ENCODE measurements at regions not wholly inside any gene's neighbourhood (a gene's known extent, or its start where the extent isn't known, plus 50 kb on each side); places are given as distances from the start of the nearest gene placed in this dataset.

- DNase-seq, result no peak
These were observed 137.0 kb upstream of the CCN2 start for GRCh38 chr6:132088150-132088549.

GRCh38 chr6:132087391-132087790 is 136.2 kb upstream of the CCN2 start:
- no peak for DNase-seq

DNA sequence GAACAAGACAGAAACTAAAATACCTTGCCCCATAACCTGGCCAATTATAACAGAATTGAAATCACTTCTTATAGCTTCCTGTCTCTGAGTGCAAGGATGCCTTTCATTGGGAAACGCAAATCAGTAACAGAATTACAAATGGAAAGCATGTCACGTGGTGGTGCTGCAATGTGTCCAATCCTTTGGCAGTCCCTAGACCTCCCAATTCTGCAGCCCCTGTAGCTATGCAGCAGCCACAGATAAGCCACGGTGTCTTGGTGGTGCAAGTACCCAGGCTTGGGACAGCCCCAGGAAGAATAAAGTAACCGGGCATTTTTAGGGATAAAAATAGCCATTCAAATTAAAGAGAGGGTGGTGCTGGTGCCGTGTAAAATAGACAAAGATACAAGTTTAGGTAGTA is 134.6 kb upstream of the CCN2 start:
- no peak for DNase-seq

- DNase-seq, result no peak
These were observed 133.8 kb upstream of the CCN2 start for GRCh38 chr6:132084811-132085509.

DNA sequence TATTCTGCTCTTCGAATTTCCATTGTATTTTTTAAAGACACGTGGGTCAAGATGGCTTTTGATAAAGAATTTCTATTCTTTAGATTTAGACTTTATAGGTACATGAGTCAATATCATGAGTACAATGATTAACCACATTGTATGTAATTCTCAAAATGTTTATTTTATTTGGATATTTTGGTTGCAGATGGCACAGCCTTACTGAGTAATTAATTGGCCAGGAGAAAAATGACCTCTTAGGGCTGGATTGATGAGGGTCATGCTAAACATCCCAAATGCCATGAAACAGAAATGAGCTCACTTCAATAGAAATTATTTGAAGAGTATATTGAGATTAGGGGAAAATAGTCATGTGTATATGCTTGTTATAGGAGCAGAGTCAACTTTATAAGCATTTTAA is 131.2 kb upstream of the CCN2 start:
- DNase-seq, result no peak

- DNase-seq, result no peak
These were observed 130.2 kb upstream of the CCN2 start for GRCh38 chr6:132081338-132081737.

DNA sequence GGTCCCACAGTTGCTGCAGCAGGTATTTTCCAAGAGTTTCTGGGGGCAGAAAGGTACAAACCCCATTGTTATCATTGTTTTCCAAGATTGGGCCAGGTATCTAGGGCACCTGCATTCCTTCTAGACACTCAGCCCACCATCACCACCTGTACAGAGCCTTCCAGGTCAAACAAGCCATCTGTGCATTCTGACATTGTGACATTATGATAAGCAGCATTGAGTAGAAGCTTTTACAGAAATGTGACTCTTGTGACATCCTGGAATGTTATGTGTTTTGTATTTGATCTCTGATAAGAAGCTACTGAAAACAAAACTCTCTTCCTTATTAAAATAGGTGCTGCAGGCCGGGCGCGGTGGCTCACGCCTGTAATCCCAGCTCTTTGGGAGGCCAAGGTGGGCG is 128.1 kb upstream of the CCN2 start:
- DNase-seq, result no peak

DNA sequence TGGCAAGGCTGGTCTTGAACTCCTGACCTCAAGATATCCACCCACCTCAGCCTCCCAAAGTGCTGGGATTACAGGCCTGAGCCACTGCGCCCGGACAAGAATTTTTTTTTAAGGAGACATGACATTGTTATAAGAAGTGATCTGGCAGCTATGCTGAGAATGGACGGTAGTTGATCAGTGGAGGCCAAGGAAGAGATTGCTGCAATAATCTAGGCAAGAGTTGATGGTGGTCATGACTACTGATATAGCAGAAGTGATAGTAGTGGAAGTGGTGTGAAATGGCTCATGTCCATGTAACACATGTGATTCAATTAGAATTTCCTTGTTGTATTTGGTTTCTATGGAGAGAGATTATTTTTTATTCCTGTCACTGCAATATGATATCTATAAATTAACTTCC is 125.3 kb upstream of the CCN2 start:
- no peak for DNase-seq

- no peak for DNase-seq
These were observed 121.7 kb upstream of the CCN2 start for GRCh38 chr6:132072831-132073230.

DNA sequence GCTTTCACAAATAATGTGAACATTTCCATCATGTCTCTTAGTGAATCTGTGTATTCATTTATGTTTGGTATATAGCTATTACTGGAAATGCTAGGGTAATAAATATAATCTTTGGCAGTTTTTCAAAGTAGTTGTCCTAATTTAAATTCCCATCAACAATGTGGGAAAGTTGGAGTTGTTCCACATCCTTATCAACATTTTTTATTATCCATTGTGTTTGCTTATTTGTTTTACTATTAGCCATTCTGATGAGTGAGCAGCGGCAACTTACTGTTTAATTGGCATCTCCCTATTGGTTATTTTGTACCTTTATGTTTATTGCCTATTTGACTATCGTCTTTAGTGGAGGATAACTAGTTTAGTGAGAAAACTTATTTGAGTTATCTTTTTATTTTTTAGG is 121.1 kb upstream of the CCN2 start:
- no peak for DNase-seq

- no peak for DNase-seq
These were observed 119.2 kb upstream of the CCN2 start for GRCh38 chr6:132070356-132070755.

DNA sequence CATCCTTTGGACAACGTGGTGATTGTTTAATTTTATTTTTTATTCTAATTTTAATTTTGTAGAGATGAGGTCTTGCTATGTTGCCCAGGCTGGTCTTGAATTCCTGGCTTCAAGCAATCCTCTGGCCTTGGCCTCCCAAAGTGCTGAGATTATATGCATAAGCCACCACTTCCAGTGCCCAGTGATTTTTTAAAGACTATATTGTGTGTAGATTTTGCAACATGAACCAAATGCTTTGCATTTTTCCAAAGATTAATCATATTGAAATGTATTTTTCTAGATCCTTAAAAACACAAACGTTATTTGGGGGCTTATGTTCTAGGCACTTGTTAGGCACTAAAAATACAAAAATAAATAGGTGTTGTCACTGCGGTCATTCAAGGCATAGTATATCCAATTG is 117.6 kb upstream of the CCN2 start:
- DNase-seq, result no peak

DNA sequence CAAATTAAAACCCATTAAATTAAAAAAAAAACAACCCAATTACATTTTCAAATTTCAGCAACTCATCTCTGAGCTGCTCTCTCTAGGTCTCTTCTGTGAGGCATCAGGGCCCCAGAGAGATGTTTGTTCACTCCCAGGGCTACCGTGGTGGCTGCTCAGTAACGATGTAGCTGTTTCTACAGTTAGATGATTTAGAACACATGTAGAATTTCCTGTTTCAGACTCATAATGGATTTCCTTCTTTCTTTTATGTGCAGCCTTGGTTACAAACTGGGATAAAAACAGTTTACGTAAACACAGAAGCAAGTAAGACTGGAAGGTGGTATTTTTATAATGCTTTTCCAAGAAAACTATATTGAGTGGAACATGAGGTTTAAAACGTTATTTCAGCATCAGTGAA is 116.1 kb upstream of the CCN2 start:
- DNase-seq, result no peak

DNA sequence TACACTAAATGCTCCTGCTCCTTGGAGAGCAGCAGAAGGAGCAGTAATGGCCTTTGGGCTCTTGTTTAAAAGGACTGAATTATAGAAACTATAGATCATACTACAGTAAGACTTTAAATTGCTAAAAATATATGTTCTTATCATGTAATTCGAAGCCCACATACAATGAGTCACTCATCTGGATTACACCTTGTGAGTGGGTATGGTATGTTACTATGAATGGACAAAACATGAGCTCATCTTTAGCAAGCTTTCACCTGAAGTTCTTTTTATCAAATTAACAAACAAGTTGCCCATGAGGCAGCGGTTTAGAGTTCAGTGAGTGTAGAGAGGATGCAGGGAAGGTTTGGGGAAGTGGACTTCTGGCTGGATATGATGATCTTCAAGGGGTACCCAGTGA is 114.4 kb upstream of the CCN2 start:
- DNase-seq, result no peak

- DNase-seq, result no peak
These were observed 112.6 kb upstream of the CCN2 start for GRCh38 chr6:132063738-132064137.

GRCh38 chr6:132063204-132063603 is 112.0 kb upstream of the CCN2 start:
- DNase-seq, result no peak

- DNase-seq, result no peak
These were observed 111.5 kb upstream of the CCN2 start for GRCh38 chr6:132062626-132063025.

GRCh38 chr6:132061381-132061780 is 110.2 kb upstream of the CCN2 start:
- DNase-seq, result no peak

- DNase-seq, result no peak
These were observed 109.4 kb upstream of the CCN2 start for GRCh38 chr6:132060591-132060990.

DNA sequence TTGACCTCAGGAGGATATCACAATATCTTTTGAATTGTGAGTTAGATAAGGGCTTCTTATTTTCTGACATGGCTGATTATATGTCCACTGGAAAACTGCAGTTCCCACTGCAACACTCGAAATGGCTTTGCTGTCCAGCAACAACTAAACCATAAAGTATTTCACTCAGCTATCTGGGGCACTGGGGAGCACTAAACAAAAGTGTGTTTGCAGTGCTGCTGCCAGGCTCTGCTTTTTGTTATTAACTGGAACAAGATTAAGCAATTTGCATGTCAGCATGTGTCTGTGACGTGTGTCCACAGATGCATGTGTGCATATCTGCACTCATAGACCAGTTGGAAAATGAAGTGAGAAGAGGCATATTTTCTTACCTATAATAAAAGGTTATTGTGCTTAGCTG is 107.8 kb upstream of the CCN2 start:
- DNase-seq, result no peak

DNA sequence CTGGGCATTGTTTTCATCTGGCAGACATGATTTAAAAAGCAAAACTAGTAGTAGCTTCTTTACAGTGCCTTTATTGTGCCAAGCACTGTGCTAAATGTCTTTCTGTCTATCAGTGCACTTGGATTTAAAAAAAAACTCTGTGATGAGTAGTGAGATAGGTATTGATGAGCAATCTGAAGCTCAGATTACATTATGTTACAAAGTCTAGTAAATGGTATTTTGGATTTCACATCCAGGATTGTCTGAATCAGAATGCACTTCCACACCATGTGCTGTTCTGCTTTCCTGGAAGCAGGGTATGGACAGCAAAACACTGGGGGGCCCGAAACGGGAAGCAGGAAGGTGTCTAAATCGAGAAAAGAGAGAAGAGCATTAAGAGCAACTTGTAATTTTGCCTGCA is 103.4 kb upstream of the CCN2 start:
- DNase-seq, result no peak

GRCh38 chr6:132053511-132053910 is 102.3 kb upstream of the CCN2 start:
- no peak for DNase-seq

- no peak for DNase-seq
These were observed 100.9 kb upstream of the CCN2 start for GRCh38 chr6:132052096-132052495.

DNA sequence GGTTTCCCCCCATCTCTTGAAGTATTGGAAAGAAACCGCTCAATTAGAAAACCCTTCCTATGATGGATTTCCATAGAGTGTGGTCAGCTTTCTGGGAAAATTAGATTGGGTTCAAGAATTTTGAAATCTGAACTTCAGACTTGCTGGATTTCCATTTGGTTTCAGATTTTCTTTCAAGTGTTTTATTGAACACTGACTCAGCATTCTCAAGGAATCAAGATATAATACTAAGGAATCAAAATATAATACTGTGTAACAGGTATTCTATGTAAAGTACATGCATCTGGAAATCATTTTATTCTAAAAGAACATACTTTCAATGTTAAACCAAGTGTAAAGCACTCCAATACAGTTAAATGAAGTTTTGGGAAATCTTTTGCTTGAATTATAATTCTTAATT is 94.7 kb upstream of the CCN2 start:
- DNase-seq, result no peak

- no peak for DNase-seq
These were observed 92.0 kb upstream of the CCN2 start for GRCh38 chr6:132043148-132043547.

DNA sequence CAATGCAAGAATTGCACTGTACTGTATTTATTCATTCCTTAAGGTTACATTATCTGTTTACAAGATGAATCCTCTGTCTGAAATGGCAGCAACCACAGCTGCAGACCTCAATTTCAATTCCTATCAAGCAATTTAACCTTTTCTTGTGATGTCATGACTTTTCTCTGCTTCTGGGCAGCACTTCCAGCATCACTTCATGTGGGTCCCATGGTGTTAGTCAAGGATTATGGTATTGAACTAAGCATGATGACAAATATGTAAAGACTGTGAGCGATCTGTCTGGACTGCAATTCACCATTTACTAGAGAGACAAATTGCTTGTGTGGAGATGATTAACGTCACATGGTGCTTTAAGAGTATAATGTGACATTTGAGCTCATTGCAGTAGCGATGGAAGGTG is 90.5 kb upstream of the CCN2 start:
- no peak for DNase-seq
